Stimulated activated naive CD8-positive, alpha-beta T cell treated with anti-CD3 and anti-CD28 coated beads, Interleukin-15, Interleukin-2, amounts not matched to agents 100 U/mL and 50 U/mL, for 24 hours (primary cell): ENCODE measurements at regions not wholly inside any gene's neighbourhood (a gene's known extent, or its start where the extent isn't known, plus 50 kb on each side); places are given as distances from the start of the nearest gene placed in this dataset.
"Not testable (repeated sequence)": the region's sequence is repeated elsewhere in the genome, so short reads cannot be mapped to it uniquely, and the experiment has no call there.

Experiments used
- ATAC-seq: fragments of 150-1000 bp; cut with Tn5 transposase; one replicate; pipeline ENCODE4 v1.10.0; 2021
- DNase-seq: peaks from one replicate; pipeline ENCODE4 v3.0.0; 2021

DNA sequence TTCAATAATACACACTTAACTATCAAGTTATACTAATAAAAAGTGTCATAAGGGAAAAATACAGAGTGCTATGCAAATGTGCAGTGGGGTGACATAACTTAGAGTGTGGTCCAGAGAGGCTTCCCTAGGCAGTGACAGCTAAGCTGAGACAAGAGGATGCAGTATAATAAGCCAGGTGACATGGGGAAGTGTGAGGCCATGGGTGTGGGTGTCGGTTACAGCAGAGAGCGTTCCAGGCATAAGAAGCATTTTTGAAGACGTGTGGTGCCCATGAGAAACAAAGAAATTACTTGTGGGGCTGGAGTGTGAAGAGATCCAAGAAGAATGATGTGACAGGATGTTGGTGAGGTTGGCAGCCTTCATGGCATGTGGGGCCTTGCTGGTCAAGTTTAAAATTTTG lies 78.1 kb upstream of the PICALM start:
- DNase-seq (no peak), ATAC-seq (no peak)

DNA sequence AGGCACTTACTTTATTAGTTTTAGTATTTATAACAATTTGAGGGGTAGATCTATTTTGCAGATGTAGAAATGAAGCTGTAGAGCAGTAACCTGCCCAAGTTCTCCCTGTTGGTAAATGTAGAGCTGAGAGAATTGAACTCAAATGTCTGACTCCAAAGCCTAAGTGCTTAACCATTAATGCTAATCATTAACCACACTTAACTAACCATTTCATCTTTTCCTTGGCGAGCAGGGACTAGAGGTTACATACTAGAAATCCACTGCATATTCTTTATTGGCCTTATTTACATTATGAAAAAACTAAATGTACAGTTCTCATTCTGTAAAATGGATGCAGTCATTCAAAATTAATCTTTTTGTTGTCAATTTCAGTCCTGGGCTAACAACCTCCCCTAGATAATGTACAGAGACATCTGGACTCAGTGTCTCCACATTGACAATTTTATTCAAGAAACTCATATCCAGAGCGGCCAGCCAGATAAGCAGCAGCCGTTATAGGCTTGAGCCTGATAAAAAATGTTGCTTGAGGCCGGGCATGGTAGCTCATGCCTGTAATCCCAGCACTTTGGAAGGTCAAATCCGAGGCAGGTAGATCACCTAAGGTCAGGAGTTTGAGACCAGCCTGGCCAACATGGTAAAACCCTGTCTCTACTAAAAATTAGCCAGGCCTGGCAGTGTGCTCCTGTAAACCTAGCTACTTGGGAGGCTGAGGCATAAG lies 76.7 kb upstream of the PICALM start:
- no peak for DNase-seq
- ATAC-seq, result no peak

DNA sequence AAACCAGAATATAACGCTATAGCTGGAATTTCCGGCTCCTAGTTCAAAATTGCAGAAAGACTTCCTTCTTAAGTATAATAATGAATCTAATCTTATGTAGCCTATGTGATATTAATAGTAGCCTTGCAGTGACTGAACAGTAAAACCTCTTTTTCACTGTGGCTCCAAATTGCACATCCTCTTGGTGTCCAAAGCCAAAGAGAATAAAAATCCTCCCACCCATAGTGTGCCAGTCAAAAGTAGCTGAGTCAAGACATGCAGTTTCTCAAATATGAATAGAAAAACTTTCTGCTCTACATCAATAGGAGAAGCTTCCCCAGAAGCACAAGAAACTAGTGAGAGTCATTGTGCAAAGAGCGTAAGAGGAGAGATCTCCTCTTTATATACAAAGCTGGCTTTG lies 76.0 kb upstream of the PICALM start:
- DNase-seq, result no peak
- ATAC-seq, result no peak

DNA sequence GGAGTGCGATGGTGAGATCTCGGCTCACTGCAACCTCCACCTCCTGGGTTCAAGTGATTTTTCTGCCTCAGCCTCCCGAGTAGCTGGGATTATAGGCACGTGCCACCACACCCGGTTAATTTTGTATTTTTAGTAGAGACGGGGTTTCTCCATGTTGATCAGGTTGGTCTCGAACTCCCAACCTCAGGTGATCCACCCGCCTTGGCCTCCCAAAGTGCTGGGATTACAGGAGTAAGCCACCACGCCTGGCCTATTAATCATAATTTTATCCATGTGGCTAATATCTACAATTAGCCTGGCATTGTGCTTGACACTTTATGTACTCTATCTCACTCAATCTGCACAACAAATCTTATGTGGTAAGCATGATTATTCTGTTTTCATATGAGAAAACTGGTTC lies 75.2 kb upstream of the PICALM start:
- ATAC-seq, DNase-seq: not testable (repeated sequence)

DNA sequence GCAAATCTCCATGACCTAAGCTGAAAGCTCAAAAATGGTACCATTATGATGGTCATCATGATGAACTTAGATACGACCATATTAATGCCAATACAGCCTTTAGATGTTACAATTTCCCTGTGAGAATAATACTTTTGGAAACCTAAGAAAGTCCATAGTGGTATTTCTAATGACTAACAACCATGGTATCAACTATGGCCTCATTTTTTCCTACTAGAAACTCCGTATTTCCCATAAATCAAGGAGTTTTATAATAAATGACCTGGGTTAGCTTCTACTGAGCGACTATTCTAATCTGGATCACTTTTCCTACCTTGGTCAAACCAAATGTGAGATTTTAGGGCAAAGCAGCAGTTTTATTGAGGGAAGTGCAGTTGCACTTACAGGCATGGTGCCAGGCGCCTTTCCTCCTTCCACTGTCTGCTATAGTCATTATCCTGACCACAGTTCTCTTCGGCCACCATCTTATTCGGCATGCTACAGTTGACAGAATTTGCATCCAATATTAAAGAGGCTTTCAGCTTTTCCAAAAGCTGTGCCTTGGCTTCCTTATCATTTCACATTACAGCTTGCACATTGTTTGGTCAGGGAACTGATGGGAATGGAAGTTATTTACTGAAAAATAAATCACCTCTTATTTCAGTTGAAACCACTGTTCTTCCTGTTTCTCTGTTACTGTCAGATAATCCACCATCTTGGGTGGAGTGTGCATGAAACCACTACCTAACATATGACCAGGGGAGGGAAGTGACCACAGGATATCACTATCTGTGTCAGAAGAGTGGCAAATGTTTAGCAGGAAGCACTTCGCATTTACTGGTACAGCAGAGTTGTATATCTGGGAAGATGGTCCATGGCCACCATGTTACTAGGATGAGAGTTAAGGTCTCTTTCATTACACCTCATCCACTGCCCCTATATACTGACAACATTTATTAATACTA lies 74.5 kb upstream of the PICALM start:
- ATAC-seq (no peak), DNase-seq (no peak)

DNA sequence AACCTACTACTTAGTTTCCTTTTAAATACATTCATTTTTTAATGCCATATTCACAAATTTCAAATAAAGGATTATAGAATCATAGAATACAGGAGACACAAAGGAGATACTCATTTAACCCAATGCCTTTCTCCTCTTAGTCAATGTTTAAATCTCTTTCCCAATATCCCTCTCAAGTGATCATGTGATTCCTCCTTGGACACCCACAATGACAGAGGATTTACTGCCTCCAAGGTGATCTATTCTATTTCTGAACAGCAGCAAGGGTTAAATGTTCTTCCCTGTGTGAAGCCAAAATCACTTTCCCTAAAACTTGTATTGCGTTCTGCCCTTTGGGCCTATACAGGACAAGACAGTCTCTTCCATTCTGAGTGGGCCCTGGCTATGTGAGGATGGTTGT lies 73.3 kb upstream of the PICALM start:
- no peak for ATAC-seq

DNA sequence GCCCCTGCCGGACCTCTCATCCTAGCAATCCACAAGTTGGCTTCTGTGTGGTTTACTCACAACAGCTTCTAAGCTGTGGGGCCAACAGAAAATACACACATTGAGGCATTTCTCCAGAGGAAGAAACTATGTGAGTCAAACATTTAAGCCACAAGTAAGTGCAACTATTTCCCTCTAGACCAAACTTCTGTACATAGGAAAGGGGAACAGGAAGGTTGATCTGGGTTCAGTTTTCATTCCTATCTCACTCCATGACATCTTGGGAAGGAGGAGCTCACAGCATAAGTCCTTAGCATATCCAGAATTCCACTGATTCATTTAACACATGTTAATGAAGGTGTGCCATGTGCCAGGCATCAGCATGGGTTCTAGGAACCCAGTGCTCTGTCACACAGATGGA lies 72.8 kb upstream of the PICALM start:
- DNase-seq (no peak), ATAC-seq (no peak)

More for the DNA sequence above, 73.3 kb upstream of the PICALM start:
- no peak for DNase-seq

DNA sequence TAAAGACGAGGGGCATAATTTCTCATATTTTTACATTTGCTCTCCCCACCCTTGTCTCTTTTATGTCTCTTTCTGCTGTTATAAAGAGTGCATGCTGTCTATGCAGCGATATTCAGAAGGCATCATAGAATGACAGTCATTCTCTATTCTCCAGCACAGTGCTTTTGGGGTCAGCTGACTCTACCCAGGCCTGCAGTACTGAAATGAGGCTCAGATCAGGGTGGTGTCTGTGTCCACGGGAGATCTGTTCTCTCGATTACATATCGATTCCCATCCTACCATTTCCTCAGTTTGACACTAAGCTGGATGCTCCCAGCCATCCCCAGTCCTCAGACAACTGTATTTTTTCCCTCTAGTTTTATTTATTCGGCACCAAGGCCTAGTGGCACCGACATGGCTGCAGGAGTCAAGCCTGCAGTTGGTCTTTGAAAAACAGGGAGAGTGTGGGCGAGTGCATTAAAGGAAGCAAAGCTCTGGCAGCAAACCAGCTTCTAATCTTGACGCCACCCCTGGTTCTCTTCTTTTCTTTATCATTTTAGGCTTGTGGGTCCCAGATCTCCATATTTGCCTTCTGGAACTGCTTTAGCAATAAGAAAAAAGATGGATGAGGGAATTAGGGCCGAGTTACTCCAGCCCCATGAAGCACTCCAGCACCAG lies 71.6 kb upstream of the PICALM start:
- ATAC-seq, result no peak
- DNase-seq, result no peak

DNA sequence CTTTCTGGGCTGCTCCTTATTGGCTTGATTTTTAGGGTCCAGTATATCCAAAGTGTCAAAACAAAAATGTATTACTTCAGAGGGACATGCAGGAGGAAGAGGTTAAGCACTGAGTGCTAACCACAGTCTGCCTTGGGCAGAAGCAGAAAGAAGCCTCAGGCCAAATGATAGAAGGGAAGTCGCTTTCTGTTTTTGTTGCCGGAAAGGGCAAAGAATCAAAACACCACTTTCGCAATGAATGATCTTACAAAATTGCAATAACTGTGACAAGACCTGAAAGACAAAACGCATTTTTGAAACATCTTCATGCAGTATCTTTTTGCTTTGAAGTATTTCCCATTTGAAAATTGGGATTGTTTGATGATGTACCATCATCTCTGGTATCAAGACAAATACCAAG lies 70.1 kb upstream of the PICALM start:
- ATAC-seq, result peak; percentile 74
- DNase-seq, result peak; percentile 19

DNA sequence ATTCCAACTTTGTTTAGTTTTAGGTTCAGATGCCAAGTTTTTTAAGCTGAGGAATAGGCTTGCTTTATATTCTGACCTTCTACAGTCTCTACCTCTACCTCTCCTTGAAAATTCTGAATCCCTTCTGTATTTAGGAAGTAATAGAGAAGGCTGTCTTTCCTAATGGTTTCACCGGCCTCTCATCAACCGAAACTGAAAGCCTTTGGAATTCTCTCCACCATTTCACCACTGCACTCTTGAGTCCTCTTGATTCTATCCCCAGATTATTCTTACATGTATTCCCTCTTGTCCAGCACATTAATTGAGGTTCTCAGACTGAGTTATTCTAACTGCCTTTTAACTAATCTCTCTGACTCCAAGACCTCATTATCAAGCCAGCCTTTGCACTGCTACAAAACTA lies 67.7 kb upstream of the PICALM start:
- no peak for DNase-seq

DNA sequence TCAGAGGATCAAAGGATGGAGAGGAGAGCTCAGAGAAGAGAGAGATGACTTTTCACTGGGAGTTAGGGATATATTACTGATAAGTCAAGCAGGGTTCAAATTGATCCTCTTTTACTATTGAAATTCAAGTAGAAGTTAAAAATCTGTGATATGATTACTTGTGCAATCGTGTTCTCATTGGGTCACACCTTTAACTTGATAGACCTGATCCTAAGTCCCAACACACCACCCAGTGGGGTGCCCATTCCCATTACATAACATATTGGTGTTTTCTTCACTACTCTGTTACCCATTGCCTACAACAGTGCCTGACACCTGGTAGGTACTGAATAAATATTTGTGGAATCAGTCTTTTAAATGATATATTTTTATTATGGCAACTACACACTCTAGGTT lies 66.4 kb upstream of the PICALM start:
- no peak for DNase-seq
- ATAC-seq, result no peak

More for the DNA sequence above, 67.7 kb upstream of the PICALM start:
- no peak for ATAC-seq

DNA sequence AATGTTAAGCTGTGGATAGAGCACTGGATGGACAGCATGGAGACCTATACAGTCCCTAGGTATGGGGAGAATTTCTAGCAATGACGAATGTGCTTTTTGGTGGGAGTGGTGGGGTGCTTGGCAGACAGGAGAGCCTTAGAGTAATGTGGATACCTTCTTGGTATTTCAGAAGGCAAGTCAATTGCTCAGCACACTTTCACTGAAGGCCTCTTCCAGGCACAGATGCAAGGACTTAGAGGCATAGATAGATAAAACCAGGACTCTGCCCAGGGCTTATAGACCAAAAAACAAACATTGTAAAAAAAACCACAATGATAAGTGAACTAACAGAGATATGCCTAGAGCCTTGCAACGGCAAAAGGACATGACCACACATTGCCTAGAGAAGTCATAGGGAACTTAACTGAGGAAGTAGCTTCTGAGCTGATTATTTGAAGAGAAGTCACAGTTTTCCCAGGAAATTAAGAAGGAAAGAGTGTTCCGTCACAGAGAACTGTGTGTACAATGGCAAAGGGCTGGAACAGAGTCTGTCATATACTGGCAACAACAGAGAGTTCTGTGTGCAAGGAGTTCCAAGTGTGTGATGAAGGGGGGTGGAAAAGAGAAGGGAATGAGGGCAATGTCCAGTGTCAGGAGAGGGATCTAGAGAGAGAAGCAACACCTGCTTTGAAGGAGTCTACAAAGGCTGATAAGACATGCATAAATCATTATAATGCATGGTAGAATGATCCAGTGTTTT lies 65.9 kb upstream of the PICALM start:
- DNase-seq, result no peak
- no peak for ATAC-seq

DNA sequence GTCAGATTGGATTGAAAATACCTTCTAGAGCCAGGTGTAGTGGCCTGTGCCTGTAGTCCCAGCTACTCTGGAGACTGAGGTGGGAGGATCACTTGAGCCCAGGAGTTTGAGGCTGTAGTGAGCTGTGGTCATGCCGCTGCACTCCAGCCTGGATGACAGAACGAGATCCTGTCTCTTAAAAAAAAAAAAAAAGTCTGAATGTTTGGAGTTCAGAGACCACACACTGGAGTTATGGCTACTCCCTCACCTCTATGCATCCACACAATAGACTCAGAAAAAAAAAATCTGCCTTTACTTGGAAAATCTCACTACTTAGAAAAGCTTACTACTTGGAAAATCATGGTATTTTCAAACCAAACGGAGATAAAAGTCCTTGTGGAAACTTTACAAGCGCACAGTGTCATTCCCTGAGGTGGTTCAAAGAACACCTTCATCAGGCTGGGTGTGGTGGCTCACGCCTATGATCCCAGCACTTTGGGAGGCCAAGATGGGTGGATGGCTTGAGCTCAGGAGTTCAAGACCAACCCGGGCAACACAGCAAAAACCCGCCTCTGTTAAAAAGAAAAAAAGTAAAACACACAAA lies 63.9 kb upstream of the PICALM start:
- DNase-seq, result no peak

DNA sequence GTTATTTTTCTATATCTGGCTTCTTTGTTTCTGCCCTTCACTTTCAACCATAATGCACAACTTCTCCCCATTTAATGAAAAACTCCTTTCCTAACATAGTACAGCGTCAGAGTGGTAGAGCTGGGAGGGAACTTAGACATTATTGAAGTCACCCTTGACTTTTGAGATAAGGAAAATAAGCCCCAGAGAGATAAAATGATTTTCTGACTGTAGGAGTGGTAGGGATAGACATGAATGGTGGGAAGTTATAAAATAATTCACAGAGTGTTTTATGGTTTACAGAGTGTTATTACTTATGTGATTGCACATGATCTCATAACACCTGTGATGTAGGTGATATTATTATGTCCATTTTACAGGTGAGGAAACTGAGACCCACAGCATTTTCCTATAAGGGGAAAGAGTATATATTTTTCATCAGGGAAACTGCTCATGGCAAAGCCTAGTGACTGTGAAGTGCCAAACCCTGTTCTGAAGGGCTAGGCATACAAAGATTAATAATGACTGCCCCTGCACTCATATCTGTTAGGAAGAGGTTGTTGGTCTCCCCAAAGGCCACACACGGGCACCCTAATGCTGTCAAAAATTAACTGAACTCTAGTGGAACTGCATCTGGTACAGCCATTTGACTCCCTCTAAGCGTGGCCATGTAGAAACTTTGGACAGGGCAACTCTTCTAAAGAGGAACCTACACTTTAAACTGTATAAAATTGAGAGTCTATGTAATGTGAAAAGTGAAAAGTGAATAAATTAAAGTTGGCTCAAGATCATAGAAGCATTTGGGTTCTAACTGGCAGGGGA lies 61.1 kb upstream of the PICALM start:
- DNase-seq (no peak), ATAC-seq (no peak)

More for the DNA sequence above, 63.9 kb upstream of the PICALM start:
- ATAC-seq, result no peak

DNA sequence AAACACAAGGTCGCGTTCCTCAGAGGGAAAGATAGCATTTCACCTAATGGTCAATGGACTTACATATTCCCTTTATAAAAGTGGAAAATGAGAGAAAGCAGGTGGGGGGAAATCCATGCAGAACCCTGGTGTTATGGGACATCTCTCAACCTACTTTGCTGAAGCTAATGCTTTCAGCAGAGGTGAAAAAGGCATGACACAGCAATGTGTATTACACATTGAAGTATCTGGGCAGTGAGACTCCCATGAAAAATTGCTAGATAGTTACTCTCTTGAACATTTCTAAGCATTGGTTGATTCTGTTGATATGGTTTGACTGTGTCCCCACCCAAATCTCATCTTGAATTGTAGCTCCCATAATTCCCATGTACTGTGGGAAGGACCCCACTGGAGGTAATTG lies 60.0 kb upstream of the PICALM start:
- no peak for ATAC-seq
- no peak for DNase-seq

DNA sequence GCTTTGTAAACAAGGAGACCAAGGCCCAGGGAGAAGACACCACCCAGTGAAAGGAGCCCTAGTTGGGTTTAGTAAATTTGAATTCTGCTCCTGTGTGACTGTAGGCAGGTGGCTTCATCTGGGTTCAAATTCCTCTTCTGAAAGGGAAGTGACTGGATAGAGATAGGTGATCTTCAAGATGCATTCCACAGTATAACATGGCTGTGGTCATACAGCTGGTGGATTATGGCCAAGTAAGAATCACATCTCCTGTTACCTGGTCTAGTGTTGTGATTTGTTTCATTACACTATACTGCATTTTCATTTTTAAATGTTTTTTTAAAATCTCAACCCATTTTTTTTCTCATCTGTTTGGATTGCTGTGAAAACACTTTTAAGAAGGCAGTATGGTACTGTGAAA lies 58.0 kb upstream of the PICALM start:
- ATAC-seq, result no peak

DNA sequence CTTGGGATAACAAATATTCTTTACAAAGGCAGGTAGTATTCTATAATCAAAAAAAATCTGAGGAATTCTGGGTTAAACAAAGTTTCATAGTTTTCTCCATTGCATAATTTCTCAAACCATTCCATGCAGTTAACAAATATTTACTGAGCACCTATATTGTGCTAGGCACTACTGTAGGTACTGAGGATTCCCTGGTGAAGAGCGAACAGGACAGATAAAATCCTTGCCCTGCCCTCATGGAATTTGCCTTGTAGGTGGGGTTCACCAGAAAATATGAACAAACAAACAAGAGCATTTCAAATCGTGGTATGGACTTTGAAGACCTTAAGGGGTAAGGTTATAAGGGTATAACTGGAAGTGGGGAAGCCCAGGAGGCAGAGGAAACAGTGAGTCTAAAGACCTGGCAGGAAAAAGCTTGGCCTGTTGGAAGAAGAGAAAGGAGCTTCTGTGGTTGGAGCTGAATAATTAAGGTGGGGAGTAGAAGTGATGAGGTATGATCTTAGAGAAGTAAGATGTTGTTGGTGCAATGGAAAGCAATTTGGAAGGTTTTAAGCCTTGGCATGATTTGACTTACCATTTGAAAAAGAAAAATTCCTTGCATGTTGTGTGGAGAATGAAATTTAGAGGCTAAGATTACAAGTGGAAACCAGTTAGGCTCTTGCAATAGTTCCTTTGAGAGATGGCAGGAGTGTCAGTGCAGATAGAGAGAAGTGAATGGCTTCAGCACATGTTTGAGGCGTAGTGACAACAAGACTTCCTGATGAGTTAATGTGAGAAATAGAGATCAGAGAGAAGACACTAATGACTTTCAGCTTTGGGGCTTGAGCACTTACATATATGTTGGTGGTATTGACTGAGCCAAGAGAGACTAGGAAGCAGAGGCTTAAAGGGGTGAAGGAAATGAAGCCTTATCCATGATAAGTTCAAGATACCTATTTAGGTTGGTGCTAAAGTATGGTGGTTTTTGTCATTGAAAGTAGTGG lies 55.7 kb upstream of the PICALM start:
- ATAC-seq (peak; percentile 73), DNase-seq (no peak)

More for the DNA sequence above, 58.0 kb upstream of the PICALM start:
- no peak for DNase-seq

DNA sequence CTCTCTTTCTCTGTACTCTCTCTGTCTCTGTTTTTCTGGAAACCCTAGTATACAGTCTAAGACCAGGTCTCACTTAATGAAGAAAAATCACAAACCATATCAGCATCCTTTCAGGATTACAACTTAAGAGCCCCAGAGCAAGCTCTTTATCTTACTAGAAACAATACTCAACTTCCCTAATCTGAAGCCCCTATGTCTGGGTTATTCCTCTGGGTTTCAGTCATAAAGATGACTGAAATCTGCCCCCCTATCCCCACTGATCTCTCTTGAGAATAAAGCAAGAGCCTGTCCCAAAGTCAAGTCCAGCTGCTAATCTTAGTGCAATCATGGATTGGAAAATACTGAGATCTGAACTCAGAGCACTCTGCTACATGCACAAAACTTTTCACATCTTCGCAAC lies 53.9 kb upstream of the PICALM start:
- DNase-seq (no peak), ATAC-seq (no peak)

DNA sequence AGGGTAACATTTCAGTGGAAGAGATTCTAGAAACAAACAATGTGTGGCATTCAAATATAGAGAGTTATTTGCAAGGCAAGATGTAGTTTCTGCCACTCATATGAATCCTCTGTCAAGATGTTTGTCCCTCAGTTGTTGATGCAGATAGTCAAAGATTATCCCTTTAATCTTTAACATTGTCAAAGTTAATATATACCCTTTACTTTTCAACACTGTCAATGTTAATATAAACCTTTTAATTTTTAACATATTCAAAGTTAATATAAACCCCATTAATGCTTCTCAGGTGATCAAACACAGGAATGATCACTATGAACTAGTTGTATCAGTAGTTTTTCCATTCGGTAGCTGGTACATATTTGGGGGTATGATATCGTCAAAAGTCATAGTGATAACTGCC lies 51.9 kb upstream of the PICALM start:
- ATAC-seq (no peak), DNase-seq (no peak)

DNA sequence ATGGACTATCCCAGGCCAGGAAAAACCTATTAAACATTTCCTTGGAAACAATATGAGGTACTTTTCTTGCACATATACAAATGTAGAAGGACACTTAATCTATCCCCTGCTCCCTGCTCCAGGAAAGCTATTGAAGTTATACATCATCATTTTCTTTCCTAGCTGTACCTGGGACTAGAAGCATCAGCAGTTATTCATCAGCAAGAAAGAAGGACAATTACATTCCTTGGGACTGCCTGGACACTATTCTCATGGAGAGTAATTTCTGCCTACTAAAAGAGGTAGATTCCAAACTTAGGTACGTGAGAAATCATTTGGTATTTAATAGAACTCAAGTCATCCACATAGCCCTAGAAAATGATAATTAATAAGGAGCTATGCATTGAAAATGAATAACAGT lies 51.0 kb upstream of the PICALM start:
- ATAC-seq (no peak), DNase-seq (no peak)
